ENCODE measurements at regions not wholly inside any gene's neighbourhood (a gene's known extent, or its start where the extent isn't known, plus 50 kb on each side); places are given as distances from the start of the nearest gene placed in this dataset.

GRCh38 chr21:16640297-16641027 is 872.4 kb upstream of the CXADR start:
- H3K4me3 ChIP-seq (ENCODE audit: low read length in 2 of 2): no peak overlapping the region
- no CpG with 5 or more reads among the region's 3 CpGs for WGBS, 2 donors (ENCODE audit: extremely low coverage in 2 of 2, insufficient read length in 2 of 2, insufficient replicate concordance in 1 of 2)

GRCh38 chr21:16642353-16642752 is 870.5 kb upstream of the CXADR start:
- H2BK5ac ChIP-seq (ENCODE audit: low read length): no peak overlapping the region
- H2BK120ac ChIP-seq (ENCODE audit: low read depth, low read length): no peak overlapping the region
- H2AFZ ChIP-seq (ENCODE audit: low read length): no peak overlapping the region
- H3K23ac ChIP-seq (ENCODE audit: low read depth, low read length, poor library complexity): no peak overlapping the region
- H3K4me2 ChIP-seq (ENCODE audit: insufficient read depth, low read length, poor library complexity, severe bottlenecking): no peak overlapping the region
- H3K4ac ChIP-seq (ENCODE audit: low read length): no peak overlapping the region
- no peak overlapping the region for H3K14ac ChIP-seq (ENCODE audit: low read length)
- no peaks in the 10 kb centered on the region for H3K4me1 ChIP-seq (ENCODE audit: control insufficient read depth in 2 of 2, insufficient read depth in 1 of 2, low read depth in 1 of 2, low read length in 2 of 2)
- no CpG with 5 or more reads among the region's 1 CpG for WGBS, 2 donors (ENCODE audit: extremely low coverage in 2 of 2, insufficient read length in 2 of 2, insufficient replicate concordance in 1 of 2)
- no peak overlapping the region for H3K4me3 ChIP-seq (ENCODE audit: low read length in 2 of 2)
- H3K9me3 ChIP-seq (replicated peaks in 1 of 2; ENCODE audit: control insufficient read depth in 2 of 2, insufficient read depth in 1 of 2, low read depth in 1 of 2, low read length in 2 of 2): peaks cover 0 to 2% of the 10 kb centered on the region in 2 donors
- H3K36me3 ChIP-seq (replicated peaks in 1 of 2; ENCODE audit: control insufficient read depth in 2 of 2, insufficient read depth in 2 of 2, low read length in 2 of 2): no peaks in the 10 kb centered on the region
- no peak overlapping the region for H3K27ac ChIP-seq (replicated peaks; ENCODE audit: low read length)
- no peak for DNase-seq (ENCODE audit: low spot score)
- no peak overlapping the region for H4K8ac ChIP-seq (ENCODE audit: low read depth, low read length)
- H2BK12ac ChIP-seq (ENCODE audit: low read length): no peak overlapping the region
- H3K79me1 ChIP-seq (ENCODE audit: low read depth, low read length): no peaks in the 10 kb centered on the region
- H3K27me3 ChIP-seq (ENCODE audit: control insufficient read depth in 3 of 3, insufficient read depth in 3 of 3, low read depth in 1 of 3, low read length in 3 of 3): no peaks in the 10 kb centered on the region
- H4K91ac ChIP-seq (ENCODE audit: low read depth, low read length, poor library complexity): no peak overlapping the region
- no peak overlapping the region for H3K9ac ChIP-seq (ENCODE audit: low read depth, low read length, poor library complexity)
- no peak overlapping the region for H3K18ac ChIP-seq (ENCODE audit: low read length)
- H2AK5ac ChIP-seq (ENCODE audit: low read depth, low read length): no peak overlapping the region
- no peak overlapping the region for H2BK15ac ChIP-seq (ENCODE audit: low read length)

More at GRCh38 chr21:16640297-16641027, 872.4 kb upstream of the CXADR start:
- no peak overlapping the region for H2BK120ac ChIP-seq (ENCODE audit: low read depth, low read length)
- no peak overlapping the region for H4K91ac ChIP-seq (ENCODE audit: low read depth, low read length, poor library complexity)
- no peak overlapping the region for H3K4ac ChIP-seq (ENCODE audit: low read length)
- H3K9ac ChIP-seq (ENCODE audit: low read depth, low read length, poor library complexity): no peak overlapping the region
- H2BK12ac ChIP-seq (ENCODE audit: low read length): no peak overlapping the region
- no peak overlapping the region for H3K18ac ChIP-seq (ENCODE audit: low read length)
- no peaks in the 10 kb centered on the region for H3K27me3 ChIP-seq (ENCODE audit: control insufficient read depth in 3 of 3, insufficient read depth in 3 of 3, low read depth in 1 of 3, low read length in 3 of 3)
- no peak overlapping the region for H2AFZ ChIP-seq (ENCODE audit: low read length)
- H3K9me3 ChIP-seq (replicated peaks in 1 of 2; ENCODE audit: control insufficient read depth in 2 of 2, insufficient read depth in 1 of 2, low read depth in 1 of 2, low read length in 2 of 2): peaks cover 0 to 2% of the 10 kb centered on the region in 2 donors
- no peaks in the 10 kb centered on the region for H3K36me3 ChIP-seq (replicated peaks in 1 of 2; ENCODE audit: control insufficient read depth in 2 of 2, insufficient read depth in 2 of 2, low read length in 2 of 2)
- H3K4me2 ChIP-seq (ENCODE audit: insufficient read depth, low read length, poor library complexity, severe bottlenecking): no peak overlapping the region
- DNase-seq (ENCODE audit: low spot score): no peak
- no peak overlapping the region for H2BK15ac ChIP-seq (ENCODE audit: low read length)
- H3K14ac ChIP-seq (ENCODE audit: low read length): no peak overlapping the region
- H2AK5ac ChIP-seq (ENCODE audit: low read depth, low read length): no peak overlapping the region
- H2BK5ac ChIP-seq (ENCODE audit: low read length): no peak overlapping the region
- no peaks in the 10 kb centered on the region for H3K4me1 ChIP-seq (ENCODE audit: control insufficient read depth in 2 of 2, insufficient read depth in 1 of 2, low read depth in 1 of 2, low read length in 2 of 2)
- no peak overlapping the region for H4K8ac ChIP-seq (ENCODE audit: low read depth, low read length)
- no peaks in the 10 kb centered on the region for H3K79me1 ChIP-seq (ENCODE audit: low read depth, low read length)
- H3K23ac ChIP-seq (ENCODE audit: low read depth, low read length, poor library complexity): no peak overlapping the region
- H3K27ac ChIP-seq (replicated peaks; ENCODE audit: low read length): no peak overlapping the region

- no peak overlapping the region for H3K4me2 ChIP-seq (ENCODE audit: insufficient read depth, low read length, poor library complexity, severe bottlenecking)
- H2BK15ac ChIP-seq (ENCODE audit: low read length): no peak overlapping the region
- no peak overlapping the region for H2BK120ac ChIP-seq (ENCODE audit: low read depth, low read length)
- no peaks in the 10 kb centered on the region for H3K4me1 ChIP-seq (ENCODE audit: control insufficient read depth in 2 of 2, insufficient read depth in 1 of 2, low read depth in 1 of 2, low read length in 2 of 2)
- no peak overlapping the region for H4K8ac ChIP-seq (ENCODE audit: low read depth, low read length)
- no peak overlapping the region for H3K27ac ChIP-seq (replicated peaks; ENCODE audit: low read length)
- no peaks in the 10 kb centered on the region for H3K79me1 ChIP-seq (ENCODE audit: low read depth, low read length)
- no peak overlapping the region for H4K91ac ChIP-seq (ENCODE audit: low read depth, low read length, poor library complexity)
- no peak overlapping the region for H3K18ac ChIP-seq (ENCODE audit: low read length)
- no peak for DNase-seq (ENCODE audit: low spot score)
- no peaks in the 10 kb centered on the region for H3K27me3 ChIP-seq (ENCODE audit: control insufficient read depth in 3 of 3, insufficient read depth in 3 of 3, low read depth in 1 of 3, low read length in 3 of 3)
- H2BK12ac ChIP-seq (ENCODE audit: low read length): no peak overlapping the region
- no peak overlapping the region for H3K9ac ChIP-seq (ENCODE audit: low read depth, low read length, poor library complexity)
- WGBS, 2 donors (ENCODE audit: extremely low coverage in 2 of 2, insufficient read length in 2 of 2, insufficient replicate concordance in 1 of 2): no CpG with 5 or more reads among the region's 3 CpGs
- H3K36me3 ChIP-seq (replicated peaks in 1 of 2; ENCODE audit: control insufficient read depth in 2 of 2, insufficient read depth in 2 of 2, low read length in 2 of 2): no peaks in the 10 kb centered on the region
- peaks cover 0 to 2% of the 10 kb centered on the region in 2 donors for H3K9me3 ChIP-seq (replicated peaks in 1 of 2; ENCODE audit: control insufficient read depth in 2 of 2, insufficient read depth in 1 of 2, low read depth in 1 of 2, low read length in 2 of 2)
- no peak overlapping the region for H3K4me3 ChIP-seq (ENCODE audit: low read length in 2 of 2)
- H3K4ac ChIP-seq (ENCODE audit: low read length): no peak overlapping the region
- H3K14ac ChIP-seq (ENCODE audit: low read length): no peak overlapping the region
- H3K23ac ChIP-seq (ENCODE audit: low read depth, low read length, poor library complexity): no peak overlapping the region
- no peak overlapping the region for H2AK5ac ChIP-seq (ENCODE audit: low read depth, low read length)
- H2AFZ ChIP-seq (ENCODE audit: low read length): no peak overlapping the region
- H2BK5ac ChIP-seq (ENCODE audit: low read length): no peak overlapping the region
These were observed 868.2 kb upstream of the CXADR start for GRCh38 chr21:16644685-16645084.

- H3K23ac ChIP-seq (ENCODE audit: low read depth, low read length, poor library complexity): no peak overlapping the region
- H3K9ac ChIP-seq (ENCODE audit: low read depth, low read length, poor library complexity): no peak overlapping the region
- H3K79me1 ChIP-seq (ENCODE audit: low read depth, low read length): no peaks in the 10 kb centered on the region
- no peaks in the 10 kb centered on the region for H3K9me3 ChIP-seq (replicated peaks in 1 of 2; ENCODE audit: control insufficient read depth in 2 of 2, insufficient read depth in 1 of 2, low read depth in 1 of 2, low read length in 2 of 2)
- H2BK15ac ChIP-seq (ENCODE audit: low read length): no peak overlapping the region
- no CpG with 5 or more reads among the region's 7 CpGs for WGBS, 2 donors (ENCODE audit: extremely low coverage in 2 of 2, insufficient read length in 2 of 2, insufficient replicate concordance in 1 of 2)
- no peak overlapping the region for H2BK5ac ChIP-seq (ENCODE audit: low read length)
- H3K18ac ChIP-seq (ENCODE audit: low read length): no peak overlapping the region
- no peaks in the 10 kb centered on the region for H3K36me3 ChIP-seq (replicated peaks in 1 of 2; ENCODE audit: control insufficient read depth in 2 of 2, insufficient read depth in 2 of 2, low read length in 2 of 2)
- no peak overlapping the region for H3K27ac ChIP-seq (replicated peaks; ENCODE audit: low read length)
- no peak for DNase-seq (ENCODE audit: low spot score)
- H2AK5ac ChIP-seq (ENCODE audit: low read depth, low read length): no peak overlapping the region
- no peak overlapping the region for H2BK120ac ChIP-seq (ENCODE audit: low read depth, low read length)
- no peak overlapping the region for H4K8ac ChIP-seq (ENCODE audit: low read depth, low read length)
- H3K27me3 ChIP-seq (ENCODE audit: control insufficient read depth in 3 of 3, insufficient read depth in 3 of 3, low read depth in 1 of 3, low read length in 3 of 3): no peaks in the 10 kb centered on the region
- no peak overlapping the region for H4K91ac ChIP-seq (ENCODE audit: low read depth, low read length, poor library complexity)
- H3K4me1 ChIP-seq (ENCODE audit: control insufficient read depth in 2 of 2, insufficient read depth in 1 of 2, low read depth in 1 of 2, low read length in 2 of 2): no peaks in the 10 kb centered on the region
- no peak overlapping the region for H2BK12ac ChIP-seq (ENCODE audit: low read length)
- no peak overlapping the region for H3K4ac ChIP-seq (ENCODE audit: low read length)
- H3K4me2 ChIP-seq (ENCODE audit: insufficient read depth, low read length, poor library complexity, severe bottlenecking): no peak overlapping the region
- H3K4me3 ChIP-seq (ENCODE audit: low read length in 2 of 2): no peak overlapping the region
- no peak overlapping the region for H2AFZ ChIP-seq (ENCODE audit: low read length)
- no peak overlapping the region for H3K14ac ChIP-seq (ENCODE audit: low read length)
These were observed 862.0 kb upstream of the CXADR start for GRCh38 chr21:16650714-16651366.

Measured in neuronal stem cell (in vitro differentiated cells).